ENCODE measurements at regions not wholly inside any gene's neighbourhood (a gene's known extent, or its start where the extent isn't known, plus 50 kb on each side); places are given as distances from the start of the nearest gene placed in this dataset.
"Not testable (repeated sequence)": the region's sequence is repeated elsewhere in the genome, so short reads cannot be mapped to it uniquely, and the experiment has no call there.

DNA sequence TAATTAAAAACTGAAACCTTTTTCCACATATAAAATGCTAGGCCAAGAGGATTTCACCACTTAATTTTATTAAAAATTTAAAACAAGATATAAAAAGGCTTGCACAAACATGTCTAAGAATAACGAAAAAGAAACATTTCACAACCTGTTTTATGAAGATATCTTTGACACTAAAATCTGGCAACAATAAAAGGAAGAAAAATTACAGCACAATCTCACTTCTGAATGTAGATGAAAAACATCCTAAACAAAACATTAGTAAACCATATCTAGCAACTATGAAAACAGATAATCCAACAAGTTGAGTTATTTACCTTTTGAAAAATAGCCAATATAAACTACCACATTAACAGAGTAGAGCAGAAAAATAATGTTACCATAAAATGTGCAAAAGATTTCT lies 185.4 kb upstream of the MMADHC start:
- DNase-seq, result no peak

DNA sequence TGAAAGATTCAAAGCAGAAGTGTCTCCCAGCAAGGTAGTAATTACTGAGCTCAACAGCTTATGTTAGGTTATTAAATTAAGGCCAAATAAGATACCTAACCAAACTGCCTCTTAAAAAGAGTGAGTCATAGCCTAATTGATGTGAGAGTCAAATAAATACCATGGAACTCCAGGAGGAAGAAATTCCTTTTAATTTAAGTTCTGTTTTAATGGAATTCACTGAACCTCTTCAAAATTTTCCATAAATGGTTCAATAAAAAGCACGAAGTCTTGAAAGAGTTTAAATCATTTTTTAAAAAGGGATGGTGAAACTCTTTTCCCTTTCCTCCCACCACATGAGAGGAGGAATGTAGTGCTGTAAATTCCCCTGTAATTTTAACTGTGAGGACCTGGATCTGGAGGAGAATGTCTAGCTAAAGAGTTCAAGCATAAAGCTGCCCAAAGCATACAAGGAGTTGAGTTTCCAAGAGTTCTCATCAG lies 180.8 kb upstream of the MMADHC start:
- no peak for DNase-seq

DNA sequence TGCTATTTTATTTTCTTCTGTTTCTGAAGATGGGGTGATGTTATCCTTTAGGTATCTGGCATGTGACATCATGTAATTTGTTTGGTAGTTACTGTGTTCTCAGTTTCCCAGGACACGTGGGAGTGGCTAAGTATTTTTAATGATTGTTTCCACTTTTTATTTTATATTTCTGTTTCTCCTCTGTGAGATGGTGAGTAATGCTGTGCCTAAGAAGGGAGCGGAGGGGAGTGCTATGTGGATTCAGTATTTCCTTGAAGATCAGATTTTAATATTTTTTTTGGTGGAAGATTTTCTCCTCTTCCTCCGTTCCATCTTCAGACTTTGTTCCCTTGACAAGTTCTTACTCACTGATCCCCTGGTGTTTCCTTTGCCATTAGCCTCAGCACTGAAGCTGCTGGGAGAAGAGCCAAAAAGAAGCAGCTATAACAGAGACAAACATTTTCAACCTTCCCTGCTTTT lies 180.0 kb upstream of the MMADHC start:
- DNase-seq, result no peak

DNA sequence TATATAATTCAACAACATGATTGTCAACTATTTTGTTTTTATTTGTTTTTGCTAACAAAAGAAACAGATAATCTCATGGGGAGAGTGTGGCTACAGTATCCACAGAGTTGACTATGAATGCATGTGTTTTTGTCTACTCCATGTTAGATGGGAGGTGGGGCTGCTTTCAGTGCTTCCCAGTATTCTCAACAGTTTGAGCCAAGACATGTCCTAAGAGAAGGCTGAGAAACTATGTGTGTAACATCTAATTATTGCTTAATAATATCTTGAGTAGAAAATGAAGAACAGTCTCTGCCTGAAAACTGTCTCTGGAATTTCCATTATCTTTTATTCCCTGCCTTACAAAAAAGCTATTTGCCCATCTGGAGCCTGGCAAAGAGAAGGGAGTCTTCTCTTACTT lies 178.8 kb upstream of the MMADHC start:
- no peak for DNase-seq

DNA sequence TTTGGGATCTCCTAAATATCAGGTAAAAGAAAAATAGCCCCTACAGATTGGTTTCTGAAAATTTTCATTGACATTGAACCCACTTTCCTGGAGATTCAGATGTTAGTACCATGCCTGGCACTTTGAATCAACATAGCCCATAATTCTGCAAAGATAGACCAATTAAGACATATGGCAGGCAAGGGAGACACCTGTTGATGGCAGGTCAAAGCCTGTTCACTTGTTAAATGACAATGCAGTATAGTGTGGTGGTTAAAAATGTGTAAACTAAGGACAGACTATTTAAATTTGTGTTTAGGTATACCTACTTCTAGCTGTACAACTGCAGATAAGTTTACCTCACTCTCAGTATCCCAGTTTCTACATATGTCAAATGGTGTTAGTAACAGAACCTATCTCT lies 178.1 kb upstream of the MMADHC start:
- no peak for DNase-seq

DNA sequence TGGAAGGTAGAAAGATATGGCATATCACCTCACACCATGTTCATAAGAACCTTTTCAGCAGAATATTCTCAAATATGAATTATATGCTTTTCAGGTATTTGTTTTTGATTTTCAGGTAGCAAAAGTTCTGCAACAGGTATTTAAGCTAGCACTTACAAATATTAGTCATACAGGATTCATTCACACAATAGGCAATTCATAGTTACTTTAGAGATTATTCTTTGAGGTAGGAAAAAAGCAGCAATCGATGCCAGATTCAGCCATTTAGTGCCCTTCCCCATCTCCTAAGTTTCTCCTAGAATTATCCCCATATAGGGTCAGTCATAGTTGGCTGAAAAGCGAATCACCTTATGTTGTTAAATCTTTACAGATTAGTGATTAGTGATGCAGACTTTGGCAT lies 177.4 kb upstream of the MMADHC start:
- no peak for DNase-seq

DNA sequence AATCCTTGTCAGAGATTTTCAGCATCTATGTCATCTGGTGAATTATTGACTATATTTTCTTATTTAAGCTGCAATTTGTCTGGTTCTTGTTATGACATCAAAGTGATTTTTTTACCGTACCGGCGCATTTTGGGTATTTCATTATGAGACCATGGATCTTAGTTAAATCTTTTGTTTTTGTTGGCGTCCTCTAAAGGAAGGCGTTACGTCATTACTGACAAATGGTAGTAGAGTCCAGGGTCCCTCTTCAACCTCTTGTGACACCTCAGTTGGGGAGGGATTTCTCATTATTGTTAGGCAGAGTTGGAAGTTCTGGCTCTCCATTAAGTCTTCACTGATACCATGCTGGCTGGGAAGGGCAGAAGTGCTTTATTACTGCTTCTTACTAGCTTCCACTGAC lies 175.8 kb upstream of the MMADHC start:
- no peak for DNase-seq

DNA sequence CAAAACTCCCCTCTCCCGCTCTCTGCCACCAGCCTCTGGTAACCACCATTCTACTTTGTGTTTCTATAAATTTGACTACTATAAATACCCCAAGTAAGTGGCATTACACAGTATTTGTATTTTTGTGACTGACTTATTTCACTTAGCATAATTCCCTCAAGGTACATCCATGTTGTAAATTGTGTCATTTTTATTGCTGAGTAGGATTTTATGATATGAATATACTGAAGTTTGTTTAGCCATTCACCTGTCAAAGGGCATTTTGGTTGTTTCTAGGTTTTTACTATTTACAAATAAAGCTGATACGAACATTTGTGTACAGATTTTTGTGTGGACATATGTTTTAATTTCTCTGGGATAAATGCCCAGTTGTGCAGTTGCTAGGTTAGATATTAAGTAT lies 174.0 kb upstream of the MMADHC start:
- DNase-seq, result no peak

DNA sequence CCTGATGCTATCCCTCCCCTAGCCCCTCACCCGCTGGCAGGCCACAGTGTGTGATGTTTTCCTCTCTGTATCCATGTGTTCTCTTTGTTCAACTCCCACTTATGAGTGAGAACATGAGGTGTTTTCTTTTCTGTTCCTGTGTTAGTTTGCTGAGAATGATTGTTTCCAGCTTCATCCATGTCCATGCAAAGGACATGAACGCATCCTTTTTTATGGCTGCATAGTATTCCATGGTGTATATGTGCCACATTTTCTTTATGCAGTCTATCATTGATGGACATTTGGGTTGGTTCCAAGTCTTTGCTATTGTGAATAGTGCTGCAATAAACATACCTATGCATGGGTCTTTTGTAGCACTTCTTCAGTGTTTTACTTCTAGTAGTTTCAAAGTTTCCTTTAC lies 171.8 kb upstream of the MMADHC start:
- not testable (repeated sequence) for DNase-seq

DNA sequence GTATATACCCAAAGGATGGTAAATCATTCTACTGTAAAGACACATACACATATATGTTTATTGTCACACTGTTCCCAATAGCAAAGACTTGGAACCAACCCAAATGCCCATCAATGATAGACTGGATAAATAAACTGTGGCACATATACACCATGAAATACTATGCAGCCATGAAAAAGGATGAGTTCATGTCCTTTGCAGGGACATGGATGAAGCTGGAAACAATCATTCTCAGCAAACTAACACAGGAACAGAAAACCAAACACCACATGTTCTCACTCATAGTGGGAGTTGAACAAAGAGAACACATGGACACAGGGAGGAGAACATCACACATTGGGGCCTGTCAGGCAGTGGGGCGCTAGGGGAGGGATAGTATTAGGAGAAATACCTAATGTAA lies 167.1 kb upstream of the MMADHC start:
- not testable (repeated sequence) for DNase-seq

DNA sequence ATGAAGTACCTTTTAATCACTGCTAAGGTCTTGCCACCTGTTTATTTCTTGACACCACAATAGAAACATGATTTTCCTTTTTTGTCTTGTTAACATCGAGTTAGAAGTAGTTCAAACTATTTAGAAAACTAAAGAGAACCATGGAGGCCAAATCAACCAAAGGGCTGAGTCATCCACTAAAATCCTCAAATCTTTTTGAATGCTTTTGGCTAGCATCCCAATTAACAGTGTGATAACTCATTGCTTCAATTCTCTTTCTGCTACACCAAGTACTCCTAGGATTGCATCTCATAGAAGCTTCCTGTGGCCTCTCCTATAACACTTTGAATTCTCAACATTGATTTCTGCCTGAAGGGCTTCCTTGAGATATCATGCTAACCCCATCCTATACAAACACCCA lies 159.9 kb upstream of the MMADHC start:
- DNase-seq, result no peak

DNA sequence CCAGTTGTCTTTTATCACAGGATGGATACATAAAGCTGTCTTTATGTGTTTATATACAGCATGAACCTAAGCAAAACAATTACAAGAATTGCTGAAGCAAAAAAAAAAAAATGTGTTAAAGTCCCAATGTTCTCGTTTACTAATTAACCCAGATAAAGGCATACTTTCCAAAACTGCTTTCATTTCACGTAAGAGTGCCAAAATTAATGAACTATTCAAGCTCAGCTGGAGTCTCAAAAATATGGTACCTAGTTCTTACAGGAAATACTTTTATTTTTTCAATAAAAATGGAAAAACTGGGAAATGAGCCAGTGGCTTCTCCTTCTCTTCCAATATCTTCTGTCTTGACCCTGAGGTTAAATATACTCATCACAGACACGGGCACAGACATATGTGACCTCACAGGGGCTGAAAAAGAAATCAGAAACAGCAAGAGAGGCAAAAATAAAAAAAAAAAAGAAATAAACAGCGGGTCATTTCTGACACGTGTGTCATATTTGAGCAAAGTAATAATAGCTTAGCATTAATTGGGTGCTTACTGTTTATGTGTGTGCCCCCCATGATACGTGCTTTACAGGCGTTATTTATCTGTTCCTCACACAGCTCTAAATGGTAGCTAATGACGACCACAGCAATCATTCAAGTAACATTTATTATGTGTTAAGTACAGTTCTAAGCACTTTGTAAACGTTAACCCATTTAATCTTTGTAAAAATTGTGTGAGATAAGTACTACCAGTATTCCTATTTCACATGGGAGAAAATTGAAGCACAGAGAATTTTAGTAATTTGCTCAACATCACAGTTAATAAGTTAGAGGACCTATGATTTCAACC lies 158.0 kb upstream of the MMADHC start:
- DNase-seq, result no peak

DNA sequence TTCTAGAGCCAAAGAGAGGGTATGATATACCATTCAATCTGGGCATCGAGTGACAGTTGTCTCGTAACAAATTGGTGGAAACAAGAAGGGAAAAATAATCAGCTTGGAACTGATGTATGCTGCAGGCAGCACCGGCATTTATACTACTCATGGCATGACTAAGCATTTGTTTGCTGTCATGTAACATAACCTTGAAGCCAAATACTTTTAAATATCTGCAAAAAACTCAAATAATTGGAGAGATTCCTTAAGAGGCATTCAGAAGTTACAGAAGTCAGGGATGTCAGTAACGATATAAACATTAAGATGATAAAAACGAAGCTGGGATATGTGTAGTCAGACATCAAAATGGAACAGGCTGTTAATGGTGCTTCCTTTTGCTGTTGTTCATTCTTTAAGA lies 157.3 kb upstream of the MMADHC start:
- DNase-seq, result no peak

DNA sequence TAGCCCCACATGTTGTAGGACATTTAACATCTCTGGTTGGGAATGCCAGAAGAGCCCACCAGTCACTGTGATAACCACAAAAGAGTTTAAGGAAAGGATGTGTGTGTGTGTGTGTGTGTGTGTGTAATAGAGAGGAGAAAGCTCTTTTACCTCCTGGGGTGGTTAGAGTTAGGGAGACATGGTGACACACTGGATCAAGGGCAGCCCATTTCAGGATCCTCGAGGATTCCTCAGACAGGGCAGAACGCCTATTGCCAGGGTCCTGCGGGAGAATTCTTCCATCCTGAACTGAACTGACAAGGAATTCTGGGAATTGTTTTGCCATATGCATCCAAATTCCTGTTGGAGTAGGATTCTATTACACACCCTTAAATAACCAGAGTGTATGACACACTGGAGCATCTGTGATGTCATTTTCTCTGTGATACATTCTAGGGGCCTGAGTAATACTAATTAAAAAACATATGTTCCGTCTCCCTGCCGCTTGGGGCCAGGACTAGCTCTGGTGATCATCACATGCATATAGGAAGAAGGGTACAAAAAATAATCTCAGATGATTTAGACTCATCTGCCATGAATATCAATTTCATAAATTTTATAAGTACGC lies 156.4 kb upstream of the MMADHC start:
- no peak for DNase-seq

DNA sequence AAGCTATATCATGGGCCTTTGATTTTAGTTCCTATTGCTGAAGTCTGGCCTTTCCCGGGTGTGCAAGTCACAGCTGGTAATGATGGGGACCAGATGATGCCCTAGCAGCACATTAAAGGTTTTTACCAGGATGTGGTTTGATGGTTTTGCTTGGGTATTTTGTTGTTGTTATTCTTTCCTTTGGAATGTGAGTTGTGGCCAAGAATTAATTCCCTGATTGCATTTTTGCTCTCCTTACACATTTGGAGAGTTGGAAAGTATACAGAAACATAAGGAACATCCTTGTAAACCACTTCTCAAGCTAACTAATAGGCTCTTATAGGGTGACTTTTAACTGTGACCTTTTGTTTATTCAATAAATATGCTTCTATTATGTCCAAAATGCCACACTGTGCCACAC lies 154.1 kb upstream of the MMADHC start:
- no peak for DNase-seq

DNA sequence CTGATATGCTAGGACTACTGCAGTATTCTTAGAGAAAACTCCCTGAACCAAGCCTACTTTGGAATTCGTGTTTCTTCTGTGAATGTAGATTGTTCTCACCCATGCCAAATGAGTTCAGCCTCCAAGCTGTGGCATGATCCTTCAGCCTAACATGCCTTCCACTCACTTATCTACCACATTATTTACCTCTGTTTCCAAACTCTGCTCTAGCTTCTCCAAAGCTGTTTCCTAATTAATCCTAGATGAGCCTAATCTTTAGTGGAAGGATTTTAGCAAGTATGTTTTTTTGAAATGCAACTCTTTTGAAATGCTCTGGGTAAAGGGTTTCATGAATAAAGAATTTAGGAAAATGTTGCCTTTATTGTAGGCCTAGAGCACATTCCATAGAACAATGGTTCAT lies 152.9 kb upstream of the MMADHC start:
- DNase-seq, result no peak

DNA sequence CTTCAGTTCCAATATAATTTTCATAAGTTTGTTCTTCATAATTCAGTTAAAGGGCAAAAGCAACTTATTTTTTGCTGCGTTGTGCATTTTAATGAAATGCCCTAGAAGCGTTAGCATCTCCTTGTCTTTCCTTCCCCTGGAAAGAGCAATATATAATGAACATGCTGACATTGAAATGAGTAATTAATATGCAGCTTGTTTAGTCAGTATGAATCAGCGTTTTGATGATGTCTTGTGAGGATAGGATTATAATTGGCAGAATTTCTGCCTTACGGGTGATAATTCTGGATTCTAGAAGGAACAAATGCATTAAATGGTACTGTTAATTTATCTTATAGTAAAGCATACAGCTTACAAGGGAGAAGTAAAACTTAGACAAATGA lies 152.3 kb upstream of the MMADHC start:
- DNase-seq, result no peak

DNA sequence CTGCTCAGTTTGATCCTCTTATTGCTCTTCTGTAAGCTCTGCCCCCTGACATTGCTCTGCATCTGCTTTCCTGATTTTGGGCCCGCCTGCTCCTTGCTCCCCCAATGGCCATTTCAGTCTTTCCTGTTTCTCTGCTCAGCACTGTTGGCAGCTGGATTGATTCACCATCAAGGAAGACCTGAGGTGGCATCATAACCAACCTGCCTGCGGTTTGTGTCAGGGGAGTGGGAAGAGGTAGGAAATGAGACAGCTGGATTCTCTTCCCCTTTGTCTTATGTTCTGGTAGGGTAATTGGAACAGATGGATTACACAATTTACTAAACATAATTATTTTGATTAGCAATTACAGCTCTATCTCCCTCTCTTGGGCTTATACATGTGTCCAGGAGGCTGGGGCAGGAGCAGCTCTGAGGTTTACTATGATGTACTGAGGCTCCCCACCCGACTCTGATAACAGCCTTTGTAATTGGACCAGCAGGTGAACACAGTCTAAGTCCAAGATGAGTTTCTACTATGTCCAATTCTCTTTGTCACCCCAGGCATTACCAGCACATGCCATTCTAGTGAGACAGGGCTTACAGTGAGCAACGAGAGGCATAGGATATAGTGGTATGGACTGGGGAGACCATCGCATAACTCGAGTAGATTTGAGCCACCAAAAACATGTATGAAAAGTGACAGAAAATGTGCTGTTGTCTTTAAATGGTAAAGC lies 151.8 kb upstream of the MMADHC start:
- no peak for DNase-seq

DNA sequence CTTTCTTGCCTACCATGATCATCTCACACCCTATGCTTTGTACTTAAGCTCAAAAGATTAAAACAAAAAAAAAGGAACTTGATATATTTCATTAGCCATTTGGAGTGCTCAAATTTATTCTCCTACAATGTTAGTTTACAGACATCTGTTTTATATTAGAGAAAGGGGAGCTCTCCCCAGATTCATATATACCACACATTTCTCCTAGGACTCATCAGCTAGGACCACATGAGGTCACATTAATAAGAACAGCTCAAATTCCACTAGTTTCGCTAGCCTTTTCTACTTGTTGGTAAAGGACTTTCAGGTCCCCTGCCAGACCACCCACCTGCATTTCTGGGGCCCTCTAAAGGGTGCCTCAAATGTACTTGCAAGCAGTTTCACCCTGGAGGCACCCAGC lies 151.2 kb upstream of the MMADHC start:
- no peak for DNase-seq

DNA sequence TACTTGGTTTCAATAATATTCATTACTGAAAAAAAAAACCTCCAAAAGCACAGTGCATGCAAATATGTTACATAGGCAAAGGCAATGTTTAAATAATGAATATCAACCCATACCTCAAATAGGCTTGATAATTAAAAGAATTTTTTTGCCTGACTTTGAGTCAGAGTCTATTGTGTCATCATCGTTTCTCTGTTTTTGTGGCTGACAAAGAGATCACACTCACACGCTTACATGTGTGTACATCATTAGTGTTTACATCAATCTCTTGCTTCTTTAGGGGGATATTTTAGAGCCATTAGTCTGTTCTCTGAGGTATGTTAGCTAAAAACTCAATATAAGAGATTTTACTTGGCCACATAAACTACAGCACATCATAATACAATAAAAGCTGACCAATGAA lies 150.3 kb upstream of the MMADHC start:
- DNase-seq, result no peak

DNA sequence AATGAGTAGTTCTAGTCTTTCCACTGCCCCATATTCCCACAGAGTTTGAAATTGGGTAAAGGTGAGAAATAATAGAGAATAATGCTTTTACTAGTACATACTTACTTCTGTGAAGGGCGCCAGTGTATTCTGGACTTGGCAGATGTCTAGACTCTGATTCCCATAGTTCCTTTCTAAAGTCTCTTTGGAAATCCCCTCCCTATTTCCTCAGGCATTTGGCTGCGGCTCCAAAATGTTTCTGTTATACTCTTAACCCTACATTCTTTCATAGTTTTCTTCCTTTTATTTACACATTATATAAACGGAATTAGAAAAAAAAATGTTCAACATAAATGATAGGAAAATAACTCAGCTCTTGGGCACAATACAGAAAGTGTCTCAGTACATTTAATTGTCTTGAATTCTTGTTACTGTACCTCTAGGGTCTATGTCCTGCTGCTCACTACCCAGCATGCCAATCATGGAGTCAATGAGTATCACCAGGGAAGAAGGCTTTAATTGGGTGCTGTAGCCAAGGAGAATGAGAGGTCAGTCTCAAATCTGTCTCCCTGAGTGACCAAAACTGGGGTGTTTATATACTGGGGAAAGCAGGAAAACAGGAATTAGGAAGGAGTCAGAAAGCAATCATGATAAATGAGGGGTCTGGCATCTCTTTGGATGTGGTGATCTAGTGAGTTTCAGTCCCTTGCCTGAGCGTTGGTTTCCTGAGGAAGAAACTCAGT lies 147.8 kb upstream of the MMADHC start:
- DNase-seq, result no peak

DNA sequence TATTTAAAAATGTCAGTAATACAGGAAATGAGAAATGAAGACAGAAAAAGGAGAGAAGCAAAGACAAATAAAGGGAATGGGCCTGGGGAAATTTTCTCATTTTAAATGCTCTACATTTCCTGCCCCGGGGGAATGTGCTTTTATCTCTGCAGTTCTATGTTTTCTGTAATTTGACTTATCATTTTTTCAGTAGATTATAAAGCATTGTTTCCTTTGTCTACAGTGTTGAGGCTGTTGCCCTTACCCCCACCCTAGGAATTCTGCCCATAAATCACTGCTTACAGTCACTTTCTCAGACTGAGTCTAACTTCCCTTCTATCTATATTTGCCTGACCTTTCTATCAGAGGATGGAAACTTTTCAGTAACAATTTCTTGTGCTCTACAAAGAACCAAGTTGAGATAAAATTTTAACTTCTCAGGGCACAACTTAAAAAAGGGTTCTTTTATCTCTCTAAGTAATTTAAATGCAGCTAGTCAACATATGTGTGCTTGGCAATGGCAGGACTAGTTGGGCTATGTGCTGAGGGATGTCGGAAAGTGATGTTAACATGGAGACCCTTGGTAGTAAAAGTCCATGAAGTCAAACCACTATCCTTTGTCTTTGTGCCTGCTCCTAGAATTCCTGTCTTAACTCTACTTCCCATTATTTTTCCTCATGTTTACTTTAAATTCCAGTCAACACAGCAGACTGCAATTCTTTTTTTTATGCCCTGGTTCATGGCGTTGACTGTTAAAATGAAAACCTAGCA lies 146.5 kb upstream of the MMADHC start:
- no peak for DNase-seq

Data from activated CD4-positive, alpha-beta T cell treated with anti-CD3 and anti-CD28 coated beads, Interleukin-2, amount 50 U/mL, for 16 hours (primary cell).